ENCODE measurements at regions not wholly inside any gene's neighbourhood (a gene's known extent, or its start where the extent isn't known, plus 50 kb on each side); places are given as distances from the start of the nearest gene placed in this dataset.

- H3K4me1 ChIP-seq = no peaks in the 10 kb centered on the region
- H3K27me3 ChIP-seq = no peaks in the 10 kb centered on the region
- no peaks in the 10 kb centered on the region for H3K9me3 ChIP-seq
- 73 to 74% methylated on average over 5 of the region's 5 CpGs for WGBS, 2 donors
- no peaks in the 10 kb centered on the region for H3K36me3 ChIP-seq
- DNase-seq = no peak
- TF ChIP-seq POLR2A (IDR thresholded peaks at IDR 0.05) (no peak), CTCF (IDR thresholded peaks at IDR 0.05) (no peak)
- no peak overlapping the region for H3K27ac ChIP-seq
- intact Hi-C loops (cut with DNase I) = no loop called here
- H3K4me3 ChIP-seq = no peak overlapping the region
These were observed 356.2 kb downstream of the KCNJ3 start for GRCh38 chr2:155054712-155055111.

- Histone ChIP-seq H3K4me1 (no peaks in the 10 kb centered on the region), H3K36me3 (no peaks in the 10 kb centered on the region), H3K4me3 (no peak overlapping the region), H3K27ac (no peak overlapping the region), H3K27me3 (no peaks in the 10 kb centered on the region), H3K9me3 (peaks cover 0 to 3% (median 0%) of the 10 kb centered on the region in 3 donors)
- TF ChIP-seq CTCF (IDR thresholded peaks at IDR 0.05) = no peak
- no peak for TF ChIP-seq POLR2A (IDR thresholded peaks at IDR 0.05)
- WGBS, 2 donors = 73 to 83% methylated on average over 4 of the region's 4 CpGs
- intact Hi-C loops (cut with DNase I) = no loop called here
- DNase-seq = no peak
These were observed 344.6 kb downstream of the KCNJ3 start for GRCh38 chr2:155043097-155043496.

DNA sequence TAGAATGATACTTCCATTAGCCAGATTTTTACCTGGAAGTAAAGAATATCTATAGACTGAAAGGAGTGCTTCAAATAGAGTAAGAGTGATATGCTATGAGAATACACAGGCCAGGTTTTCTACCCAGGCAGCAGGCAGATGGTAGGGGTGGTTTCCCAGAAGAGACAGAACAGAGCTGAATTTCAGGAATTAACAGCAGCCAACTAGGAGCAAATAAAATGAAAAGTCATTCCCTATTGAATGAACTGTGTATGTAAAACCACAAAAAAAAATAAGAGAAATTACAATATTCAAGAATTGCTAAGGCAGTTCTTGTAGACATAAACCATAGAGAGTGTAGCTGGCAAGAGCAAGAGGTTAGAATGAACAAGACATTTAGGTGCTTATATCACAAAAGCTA is 336.8 kb downstream of the KCNJ3 start:
- H3K4me1 ChIP-seq = no peaks in the 10 kb centered on the region
- TF ChIP-seq CTCF (IDR thresholded peaks at IDR 0.05) (no peak), POLR2A (IDR thresholded peaks at IDR 0.05) (no peak)
- H3K36me3 ChIP-seq = no peaks in the 10 kb centered on the region
- H3K9me3 ChIP-seq = no peaks in the 10 kb centered on the region
- no peak for DNase-seq
- H3K27me3 ChIP-seq = no peaks in the 10 kb centered on the region
- H3K27ac ChIP-seq = no peak overlapping the region
- intact Hi-C loops (cut with DNase I) = no loop called here
- no peak overlapping the region for H3K4me3 ChIP-seq

DNA sequence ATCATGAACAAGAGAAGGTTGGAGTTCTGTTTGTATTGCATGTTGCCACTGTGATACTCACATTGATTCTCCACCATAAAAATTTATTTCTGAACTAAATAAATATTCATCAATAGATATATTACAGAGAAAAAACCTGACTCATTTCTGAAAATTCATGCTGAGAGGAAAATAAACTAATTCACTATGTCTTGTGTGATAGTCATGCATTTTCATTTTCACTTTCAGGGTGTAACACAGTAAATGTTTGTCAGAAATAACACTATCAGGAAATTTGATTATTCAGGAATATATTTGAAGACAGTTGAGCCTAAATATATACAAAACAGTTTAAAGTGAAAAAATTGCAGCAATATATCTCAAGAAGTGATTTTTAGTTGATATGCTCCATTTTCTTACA is 335.2 kb downstream of the KCNJ3 start:
- no peak overlapping the region for H3K27ac ChIP-seq
- no peaks in the 10 kb centered on the region for H3K4me1 ChIP-seq
- DNase-seq = no peak
- no peak overlapping the region for H3K4me3 ChIP-seq
- TF ChIP-seq CTCF (IDR thresholded peaks at IDR 0.05) = no peak
- TF ChIP-seq POLR2A (IDR thresholded peaks at IDR 0.05) = no peak
- H3K27me3 ChIP-seq = no peaks in the 10 kb centered on the region
- no peaks in the 10 kb centered on the region for H3K9me3 ChIP-seq
- intact Hi-C loops (cut with DNase I) = no loop called here
- H3K36me3 ChIP-seq = no peaks in the 10 kb centered on the region

GRCh38 chr2:155030296-155030695 is 331.8 kb downstream of the KCNJ3 start:
- Histone ChIP-seq H3K9me3 (no peaks in the 10 kb centered on the region), H3K4me1 (no peaks in the 10 kb centered on the region), H3K27me3 (no peaks in the 10 kb centered on the region), H3K27ac (no peak overlapping the region), H3K4me3 (no peak overlapping the region), H3K36me3 (no peaks in the 10 kb centered on the region)
- no peak for DNase-seq
- no peak for TF ChIP-seq POLR2A (IDR thresholded peaks at IDR 0.05)
- intact Hi-C loops (cut with DNase I) = no loop called here

GRCh38 chr2:155026651-155027174 is 328.2 kb downstream of the KCNJ3 start:
- H3K4me3 ChIP-seq = no peak overlapping the region
- no peaks in the 10 kb centered on the region for H3K9me3 ChIP-seq
- 55 to 65% methylated on average over 1 of the region's 1 CpG for WGBS, 2 donors
- no peaks in the 10 kb centered on the region for H3K27me3 ChIP-seq
- no peaks in the 10 kb centered on the region for H3K36me3 ChIP-seq
- TF ChIP-seq POLR2A (IDR thresholded peaks at IDR 0.05) (no peak), CTCF (IDR thresholded peaks at IDR 0.05) (no peak)
- no peak for DNase-seq
- H3K27ac ChIP-seq = no peak overlapping the region
- intact Hi-C loops (cut with DNase I) = no loop called here
- H3K4me1 ChIP-seq = no peaks in the 10 kb centered on the region
